ENCODE measurements at regions not wholly inside any gene's neighbourhood (a gene's known extent, or its start where the extent isn't known, plus 50 kb on each side); places are given as distances from the start of the nearest gene placed in this dataset.

GRCh38 chr2:22634167-22634566, 750.8 kb upstream of the KLHL29 start:
- TF ChIP-seq CTCF (IDR thresholded peaks at IDR 0.05 in 2 of 3, conservative IDR thresholded peaks at IDR 0.05 in 1 of 3; ENCODE audit: borderline replicate concordance in 1 of 3, insufficient read depth in 1 of 3, low read depth in 2 of 3, low read length in 2 of 3) (no peak), EZH2phosphoT487 (IDR thresholded peaks at IDR 0.05; ENCODE audit: borderline replicate concordance) (no peak), ZNF274 (IDR thresholded peaks at IDR 0.05; ENCODE audit: low read depth, low read length) (no peak), CEBPB (IDR thresholded peaks at IDR 0.05; ENCODE audit: low read depth) (no peak), EZH2 (IDR thresholded peaks at IDR 0.05) (no peak), POLR2AphosphoS5 (IDR thresholded peaks at IDR 0.05; ENCODE audit: low read depth, low read length) (no peak), ELF1 (IDR thresholded peaks at IDR 0.05; ENCODE audit: borderline replicate concordance, low read depth) (no peak), EGR1 (IDR thresholded peaks at IDR 0.05; ENCODE audit: low read depth) (no peak), REST (IDR thresholded peaks at IDR 0.05; ENCODE audit: low read depth) (no peak), POLR2A (IDR thresholded peaks at IDR 0.05; ENCODE audit: borderline replicate concordance, extremely low read depth, insufficient read depth, insufficient read length) (no peak), ZBTB33 (IDR thresholded peaks at IDR 0.05; ENCODE audit: extremely low read depth, insufficient replicate concordance, low read length) (no peak), YY1 (IDR thresholded peaks at IDR 0.05; ENCODE audit: extremely low read depth, insufficient replicate concordance, low read depth, low read length) (no peak), SP1 (IDR thresholded peaks at IDR 0.05; ENCODE audit: low read depth) (no peak)
